SK-N-SH treated with all-trans-retinoic acid at 6 μM for 48 hours (cell line): ENCODE measurements at regions not wholly inside any gene's neighbourhood (a gene's known extent, or its start where the extent isn't known, plus 50 kb on each side); places are given as distances from the start of the nearest gene placed in this dataset.

ENCODE experiments used
- ATAC-seq: fragments of 200-7000 bp; cut with Tn5 transposase; 3 replicates; pipeline ENCODE4 v1.9.1; 2020; ENCODE audit warnings: mild to moderate bottlenecking, moderate library complexity
- ARNTL ChIP-seq: fragments of 450-650 bp; formaldehyde crosslinking; IDR thresholded peaks from 2 replicates; pipeline ENCODE4 v1.5.0; 2020; ENCODE audit warnings: low read depth, mild to moderate bottlenecking, moderate library complexity, borderline replicate concordance
- BACH2 ChIP-seq: fragments of 250-450 bp; sonication (Bioruptor Pico); IDR thresholded peaks from 2 replicates; pipeline ENCODE4 v1.9.0; 2021; ENCODE audit warnings: mild to moderate bottlenecking, borderline replicate concordance
- CREB5 ChIP-seq: fragments of 250-450 bp; sonication (Bioruptor Pico); IDR thresholded peaks from 2 replicates; pipeline ENCODE4 v1.5.1; 2020; ENCODE audit warnings: low read depth, mild to moderate bottlenecking, moderate library complexity
- CSRNP3 ChIP-seq: fragments of 250-450 bp; sonication (Bioruptor Pico); IDR thresholded peaks from 2 replicates; pipeline ENCODE4 v1.5.1; 2021; ENCODE audit warnings: mild to moderate bottlenecking, moderate library complexity
- ESRRG ChIP-seq: fragments of 250-450 bp; sonication (Bioruptor Pico); IDR thresholded peaks from 2 replicates; pipeline ENCODE4 v1.6.1; 2021; ENCODE audit warnings: mild to moderate bottlenecking
- GLIS3 ChIP-seq: fragments of 250-450 bp; sonication (Bioruptor Pico); IDR thresholded peaks from 2 replicates; pipeline ENCODE4 v1.5.0; 2020; ENCODE audit warnings: mild to moderate bottlenecking, moderate library complexity
- ISL1 ChIP-seq: fragments of 250-450 bp; sonication (Bioruptor Pico); IDR thresholded peaks from 2 replicates; pipeline ENCODE4 v2.1.2; 2022; ENCODE audit warnings: mild to moderate bottlenecking, moderate library complexity
- OSR1 ChIP-seq: fragments of 250-450 bp; sonication (Bioruptor Pico); IDR thresholded peaks from 2 replicates; pipeline ENCODE4 v1.8.0; 2022; ENCODE audit warnings: moderate library complexity, mild to moderate bottlenecking, inconsistent platforms
- PATZ1 ChIP-seq: fragments of 250-450 bp; sonication (Bioruptor Pico); IDR thresholded peaks from 2 replicates; pipeline ENCODE4 v1.8.0; 2020; ENCODE audit warnings: mild to moderate bottlenecking, moderate library complexity, borderline replicate concordance
- POU6F1 ChIP-seq: fragments of 250-450 bp; sonication (Bioruptor Pico); IDR thresholded peaks from 2 replicates; pipeline ENCODE4 v1.8.0; 2021; ENCODE audit warnings: low read depth, mild to moderate bottlenecking, moderate library complexity, borderline replicate concordance
- PPARA ChIP-seq: fragments of 250-450 bp; sonication (Bioruptor Pico); IDR thresholded peaks from 2 replicates; pipeline ENCODE4 v1.5.0; 2020; ENCODE audit warnings: mild to moderate bottlenecking, borderline replicate concordance
- RARB ChIP-seq: fragments of 250-450 bp; sonication (Bioruptor Pico); IDR thresholded peaks from 2 replicates; pipeline ENCODE4 v1.8.0; 2021; ENCODE audit warnings: mild to moderate bottlenecking, moderate library complexity
- SNAI2 ChIP-seq: fragments of 250-450 bp; sonication (Bioruptor Pico); IDR thresholded peaks from 2 replicates; pipeline ENCODE4 v1.5.0; 2020; ENCODE audit warnings: mild to moderate bottlenecking, moderate library complexity
- TOX ChIP-seq: fragments of 250-450 bp; sonication (Bioruptor Pico); IDR thresholded peaks from 2 replicates; pipeline ENCODE4 v1.8.0; 2021; ENCODE audit warnings: mild to moderate bottlenecking, moderate library complexity, borderline replicate concordance
- TSHZ2 ChIP-seq: fragments of 250-450 bp; sonication (Bioruptor Pico); IDR thresholded peaks from 2 replicates; pipeline ENCODE4 v1.5.0; 2020; ENCODE audit warnings: mild to moderate bottlenecking, moderate library complexity
- ZC3H10 ChIP-seq: fragments of 250-450 bp; sonication (Bioruptor Pico); IDR thresholded peaks from 2 replicates; pipeline ENCODE4 v1.5.1; 2021; ENCODE audit warnings: mild to moderate bottlenecking, moderate library complexity
- ZFP3 ChIP-seq: fragments of 250-450 bp; sonication (Bioruptor Pico); IDR thresholded peaks from 2 replicates; pipeline ENCODE4 v1.5.0; 2020; ENCODE audit warnings: mild to moderate bottlenecking, moderate library complexity
- ZFP30 ChIP-seq: fragments of 450-650 bp; formaldehyde crosslinking; IDR thresholded peaks from 2 replicates; pipeline ENCODE4 v1.5.0; 2022; ENCODE audit warnings: mild to moderate bottlenecking, moderate library complexity
- ZNF565 ChIP-seq: fragments of 450-650 bp; formaldehyde crosslinking; conservative IDR thresholded peaks from 2 replicates; pipeline ENCODE4 v1.5.0; 2020; ENCODE audit warnings: low read depth, mild to moderate bottlenecking, moderate library complexity
- ZNF70 ChIP-seq: fragments of 450-650 bp; formaldehyde crosslinking; IDR thresholded peaks from 2 replicates; pipeline ENCODE4 v1.5.0; 2020; ENCODE audit warnings: mild to moderate bottlenecking, moderate library complexity
- ZNF8 ChIP-seq: fragments of 450-650 bp; formaldehyde crosslinking; IDR thresholded peaks from 2 replicates; pipeline ENCODE4 v1.5.0; 2020; ENCODE audit warnings: mild to moderate bottlenecking, moderate library complexity

- no peak for TF ChIP-seq ESRRG (CRISPR knock-in tag)
- TF ChIP-seq CREB5 (CRISPR knock-in tag) = no peak
- no peak for TF ChIP-seq PATZ1 (CRISPR knock-in tag)
- no peak for TF ChIP-seq TOX
- TF ChIP-seq ZFP30 (CRISPR knock-in tag) = no peak
- no peak for TF ChIP-seq CSRNP3 (CRISPR knock-in tag)
- no peak for TF ChIP-seq ARNTL (CRISPR knock-in tag)
- TF ChIP-seq TSHZ2 (CRISPR knock-in tag) = no peak
- TF ChIP-seq POU6F1 (CRISPR knock-in tag) = no peak
- TF ChIP-seq GLIS3 (CRISPR knock-in tag) = no peak
- TF ChIP-seq OSR1 = no peak
- TF ChIP-seq ZNF70 = no peak
- no peak for TF ChIP-seq ISL1 (CRISPR knock-in tag)
- TF ChIP-seq ZC3H10 (CRISPR knock-in tag) = no peak
- TF ChIP-seq PPARA = no peak
- TF ChIP-seq BACH2 (CRISPR knock-in tag) = no peak
- no peak for TF ChIP-seq ZNF8
- TF ChIP-seq ZFP3 = no peak
- no peak for TF ChIP-seq SNAI2 (CRISPR knock-in tag)
- TF ChIP-seq RARB (CRISPR knock-in tag) = no peak
- no peak for ATAC-seq
Measured at GRCh38 chr17:73863761-73864535, 219.7 kb upstream of the SDK2 start.

- no peak for ATAC-seq
- no peak for TF ChIP-seq PPARA
Measured at GRCh38 chr17:73865831-73866230, 221.6 kb upstream of the SDK2 start.

GRCh38 chr17:73867056-73867455, 222.8 kb upstream of the SDK2 start:
- no peak for ATAC-seq
- no peak for TF ChIP-seq ZNF70
- TF ChIP-seq SNAI2 (CRISPR knock-in tag) = no peak
- no peak for TF ChIP-seq TOX
- no peak for TF ChIP-seq ISL1 (CRISPR knock-in tag)
- TF ChIP-seq ZFP30 (CRISPR knock-in tag) = no peak
- no peak for TF ChIP-seq OSR1
- no peak for TF ChIP-seq ARNTL (CRISPR knock-in tag)
- no peak for TF ChIP-seq CREB5 (CRISPR knock-in tag)
- no peak for TF ChIP-seq ZNF8
- TF ChIP-seq ZFP3 = no peak
- no peak for TF ChIP-seq BACH2 (CRISPR knock-in tag)
- no peak for TF ChIP-seq PATZ1 (CRISPR knock-in tag)
- TF ChIP-seq ZC3H10 (CRISPR knock-in tag) = no peak
- no peak for TF ChIP-seq ZNF565 (CRISPR knock-in tag)
- no peak for TF ChIP-seq RARB (CRISPR knock-in tag)
- no peak for TF ChIP-seq POU6F1 (CRISPR knock-in tag)
- TF ChIP-seq, all 23 proteins: peak for 0
